ENCODE measurements at regions not wholly inside any gene's neighbourhood (a gene's known extent, or its start where the extent isn't known, plus 50 kb on each side); places are given as distances from the start of the nearest gene placed in this dataset.

DNA sequence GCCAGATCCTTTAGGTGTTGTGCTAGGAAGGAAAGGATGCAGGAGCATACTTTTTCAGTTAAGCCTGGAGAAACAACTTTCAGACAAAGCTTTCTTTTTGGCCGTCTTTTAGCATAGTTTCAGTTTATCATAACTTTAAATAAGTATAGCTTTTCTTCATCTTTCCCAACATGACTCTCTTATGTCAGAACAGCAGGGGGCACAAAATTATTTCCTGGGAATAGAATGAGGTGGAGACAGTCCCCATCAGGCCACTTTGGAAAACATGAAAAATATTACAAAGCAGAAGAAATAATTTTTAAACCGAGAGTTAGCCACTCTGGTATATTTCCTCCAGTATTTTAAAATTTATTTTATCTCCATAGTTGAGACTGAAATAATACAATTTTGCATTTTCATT, 387.6 kb downstream of the HAPSTR1 start:
- TF ChIP-seq CTCF (IDR thresholded peaks at IDR 0.05; ENCODE audit: low read depth, low read length): no peak
- no peak for DNase-seq (ENCODE audit: extremely low read depth, low read depth)

DNA sequence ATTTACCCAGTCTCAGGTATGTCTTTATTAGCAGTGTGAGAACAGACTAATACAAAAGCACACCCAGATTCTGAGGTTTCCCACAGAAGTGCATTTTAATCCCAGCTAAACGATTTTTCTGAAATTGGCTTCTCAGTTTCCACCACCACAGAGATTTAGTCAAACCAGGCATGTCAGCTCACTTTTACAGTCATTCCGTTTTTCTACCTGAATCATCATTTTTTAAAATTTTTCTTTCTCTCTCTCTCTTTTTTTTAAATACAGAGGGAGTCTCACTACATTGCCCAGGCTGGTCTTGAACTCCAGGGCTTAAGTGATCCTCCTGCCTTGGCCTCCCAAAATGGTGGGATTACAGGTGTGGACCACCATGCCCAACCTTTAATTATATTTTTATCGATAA, 389.1 kb downstream of the HAPSTR1 start:
- TF ChIP-seq CTCF (IDR thresholded peaks at IDR 0.05; ENCODE audit: low read depth, low read length): no peak
- DNase-seq (ENCODE audit: extremely low read depth, low read depth): no peak

GRCh38 chr16:9481747-9482730, 390.6 kb downstream of the HAPSTR1 start:
- TF ChIP-seq CTCF (IDR thresholded peaks at IDR 0.05; ENCODE audit: low read depth, low read length): no peak
- DNase-seq (ENCODE audit: extremely low read depth, low read depth): no peak

- no peak for TF ChIP-seq CTCF (IDR thresholded peaks at IDR 0.05; ENCODE audit: low read depth, low read length)
- no peak for DNase-seq (ENCODE audit: extremely low read depth, low read depth)
Measured at GRCh38 chr16:9484426-9484825, 393.0 kb downstream of the HAPSTR1 start.

- no peak for DNase-seq (ENCODE audit: extremely low read depth, low read depth)
- TF ChIP-seq CTCF (IDR thresholded peaks at IDR 0.05; ENCODE audit: low read depth, low read length): no peak
Measured at GRCh38 chr16:9484881-9485280, 393.4 kb downstream of the HAPSTR1 start.

GRCh38 chr16:9489835-9490467, 398.5 kb downstream of the HAPSTR1 start:
- DNase-seq (ENCODE audit: extremely low read depth, low read depth): no peak

More at GRCh38 chr16:9489835-9490467, 398.5 kb downstream of the HAPSTR1 start:
- TF ChIP-seq CTCF (IDR thresholded peaks at IDR 0.05; ENCODE audit: low read depth, low read length): no peak
